Breast epithelium (tissue), 4 donors: ENCODE measurements at regions not wholly inside any gene's neighbourhood (a gene's known extent, or its start where the extent isn't known, plus 50 kb on each side); places are given as distances from the start of the nearest gene placed in this dataset.

ENCODE experiments used
- DNase-seq, 2 donors: peaks; one replicate each; pipeline ENCODE4 v3.0.0-alpha.2; 2019; ENCODE audit warnings: low spot score in 2 of 2
- H3K27ac ChIP-seq, 2 donors: fragments of 200-600 bp; sonication (generic) in 1 of 2; one replicate each; pipeline ENCODE4 v1.5.1; 2016 to 2019; ENCODE audit warnings: mild to moderate bottlenecking in 1 of 2
- H3K27me3 ChIP-seq, 2 donors: fragments of 200-600 bp; sonication (generic) in 1 of 2; one replicate each; pipeline versions ENCODE4 v1.5.1 to v1.6.0; 2017 to 2019; ENCODE audit warnings: control low read depth in 1 of 2, mild to moderate bottlenecking in 1 of 2
- H3K36me3 ChIP-seq: fragments of 200-600 bp; one replicate; pipeline ENCODE4 v1.5.1; 2019
- H3K4me1 ChIP-seq, 2 donors: fragments of 200-600 bp; sonication (generic); one replicate each; pipeline ENCODE4 v1.5.1; 2016 to 2019; ENCODE audit warnings: control low read depth in 1 of 2
- H3K4me3 ChIP-seq, 3 donors: fragments of 200-600 bp; sonication (generic); 1 replicate in 2 of 3; 2 replicates in 1 of 3; pipeline ENCODE4 v1.5.1; 2016 to 2019; ENCODE audit warnings: mild to moderate bottlenecking in 3 of 3, moderate library complexity in 2 of 3
- H3K9me3 ChIP-seq, 2 donors: fragments of 200-600 bp; sonication (generic) in 1 of 2; one replicate each; pipeline ENCODE4 v1.5.1; 2016 to 2019; ENCODE audit warnings: control low read depth in 1 of 2
- CTCF ChIP-seq, 3 donors: fragments of 450-650 bp; IDR thresholded peaks; one replicate each; pipeline ENCODE4 v1.5.1; 2016 to 2017; ENCODE audit warnings: antibody characterized with exemption in 3 of 3, mild to moderate bottlenecking in 3 of 3, moderate library complexity in 3 of 3
- POLR2A ChIP-seq: fragments of 450-650 bp; IDR thresholded peaks from one replicate; pipeline ENCODE4 v1.6.1; 2016; ENCODE audit warnings: antibody characterized with exemption, mild to moderate bottlenecking, moderate library complexity
- POLR2AphosphoS5 ChIP-seq, 3 donors: sonication (generic); formaldehyde crosslinking; IDR thresholded peaks; one replicate each; pipeline ENCODE4 v1.6.1; 2017; ENCODE audit warnings: antibody characterized with exemption in 3 of 3
- intact Hi-C: fragments of 100-400 bp; cut with DNase I; formaldehyde crosslinking; loops from one replicate; pipeline ENCODE4 v1.15.1; 2023; ENCODE audit warnings: low total_unique reads

GRCh38 chr4:161254375-161254774 is 909.4 kb downstream of the FSTL5 start:
- Histone ChIP-seq H3K36me3 (no peaks in the 10 kb centered on the region), H3K4me1 (no peaks in the 10 kb centered on the region), H3K9me3 (peaks cover 36 to 37% of the 10 kb centered on the region in 2 donors), H3K27ac (no peak overlapping the region), H3K27me3 (no peaks in the 10 kb centered on the region), H3K4me3 (no peak overlapping the region)
- TF ChIP-seq POLR2A = no peak
- TF ChIP-seq POLR2AphosphoS5 (IDR thresholded peaks at IDR 0.05) = no peak
- intact Hi-C loops = no loop called here
- no peak for DNase-seq

GRCh38 chr4:161252520-161253141 is 911.2 kb downstream of the FSTL5 start:
- no peaks in the 10 kb centered on the region for H3K4me1 ChIP-seq
- no peak overlapping the region for H3K27ac ChIP-seq
- H3K4me3 ChIP-seq = no peak overlapping the region
- DNase-seq = no peak
- no peaks in the 10 kb centered on the region for H3K36me3 ChIP-seq
- no peaks in the 10 kb centered on the region for H3K27me3 ChIP-seq
- intact Hi-C loops = no loop called here
- TF ChIP-seq CTCF (IDR thresholded peaks at IDR 0.05) (peak; percentile 17 to 51 (median 38)), POLR2AphosphoS5 (IDR thresholded peaks at IDR 0.05) (no peak), POLR2A (no peak)
- H3K9me3 ChIP-seq = peaks cover 39 to 43% of the 10 kb centered on the region in 2 donors

- Histone ChIP-seq H3K9me3 (peaks cover 12 to 21% of the 10 kb centered on the region in 2 donors), H3K27me3 (no peaks in the 10 kb centered on the region), H3K27ac (no peak overlapping the region), H3K4me3 (no peak overlapping the region), H3K36me3 (no peaks in the 10 kb centered on the region), H3K4me1 (no peaks in the 10 kb centered on the region)
- intact Hi-C loops = no loop called here
- DNase-seq = no peak
- TF ChIP-seq POLR2A (no peak), CTCF (IDR thresholded peaks at IDR 0.05) (no peak), POLR2AphosphoS5 (IDR thresholded peaks at IDR 0.05) (no peak)
Measured at GRCh38 chr4:161249779-161250440, 913.9 kb downstream of the FSTL5 start.

- Histone ChIP-seq H3K9me3 (peaks cover 14 to 23% of the 10 kb centered on the region in 2 donors), H3K27ac (no peak overlapping the region), H3K4me3 (no peak overlapping the region), H3K4me1 (no peaks in the 10 kb centered on the region), H3K27me3 (no peaks in the 10 kb centered on the region), H3K36me3 (no peaks in the 10 kb centered on the region)
- TF ChIP-seq POLR2AphosphoS5 (IDR thresholded peaks at IDR 0.05) (no peak), CTCF (IDR thresholded peaks at IDR 0.05) (no peak), POLR2A (no peak)
- DNase-seq = no peak
- intact Hi-C loops = no loop called here
Measured at GRCh38 chr4:161248880-161249279, 914.9 kb downstream of the FSTL5 start.

GRCh38 chr4:161247831-161248230 is 916.0 kb downstream of the FSTL5 start:
- Histone ChIP-seq H3K9me3 (peaks cover 14 to 23% of the 10 kb centered on the region in 2 donors), H3K27ac (no peak overlapping the region), H3K27me3 (no peaks in the 10 kb centered on the region), H3K4me3 (no peak overlapping the region), H3K4me1 (no peaks in the 10 kb centered on the region), H3K36me3 (no peaks in the 10 kb centered on the region)
- intact Hi-C loops = no loop called here
- no peak for DNase-seq
- TF ChIP-seq POLR2AphosphoS5 (IDR thresholded peaks at IDR 0.05) = no peak
- TF ChIP-seq POLR2A = no peak
- TF ChIP-seq CTCF (IDR thresholded peaks at IDR 0.05) = no peak
